ENCODE measurements at regions not wholly inside any gene's neighbourhood (a gene's known extent, or its start where the extent isn't known, plus 50 kb on each side); places are given as distances from the start of the nearest gene placed in this dataset.

- TF ChIP-seq CTCF (conservative IDR thresholded peaks at IDR 0.05; ENCODE audit: low read length) (no peak), EZH2phosphoT487 (IDR thresholded peaks at IDR 0.05; ENCODE audit: borderline replicate concordance, low read depth, low read length) (no peak)
These were observed 114.3 kb downstream of the NAV1 start for GRCh38 chr1:201653233-201653632.

Data from OCI-LY7 (cell line).